Endothelial cell of umbilical vein (primary cell): ENCODE measurements at regions not wholly inside any gene's neighbourhood (a gene's known extent, or its start where the extent isn't known, plus 50 kb on each side); places are given as distances from the start of the nearest gene placed in this dataset.

Experiments
- BruUV-seq: library from RNA; stranded (reverse); fragments of 400-500 nt; replicated peaks from 2 replicates; lab custom pipeline; 2021; lab: Mats Ljungman, UMichigan
- CTCF ChIA-PET: fragments of 300-600, 350-600 bp; sonication (Branson Sonifier 250); formaldehyde crosslinking; loops from one replicate; lab custom pipeline; 2021; ENCODE audit warnings: antibody characterized with exemption, inconsistent platforms; lab: Charles Lee
- POLR2A ChIA-PET: fragments of 300-600, 350-600 bp; sonication (Branson Sonifier 250); formaldehyde crosslinking; loops from one replicate; lab custom pipeline; 2021; ENCODE audit warnings: antibody characterized with exemption, inconsistent platforms; lab: Charles Lee
- DNase-seq: peaks from one replicate; pipeline ENCODE4 v3.0.0-alpha.2; 2011; ENCODE audit warnings: low read depth, low spot score
- FAIRE-seq: peaks from 2 replicates; lab custom pipeline; 2011; peaks lifted over from hg19 to GRCh38; lab: Jason Lieb, UNC
- H2AFZ ChIP-seq: 2 replicates; pipeline ENCODE4 v1.6.0; 2012; ENCODE audit warnings: low read depth, low read length, control low read depth, inconsistent platforms
- H3K27ac ChIP-seq: 2 replicates; pipeline ENCODE4 v1.5.1; 2011; ENCODE audit warnings: low read depth, mild to moderate bottlenecking, control low read depth, low read length, moderate library complexity; ENCODE audit not compliant: insufficient read depth
- H3K27me3 ChIP-seq, 2 experiments: 2 replicates each; pipeline versions ENCODE4 v1.6.0 to v1.6.1; 2011; ENCODE audit warnings: low read length in 2 of 2, mixed read lengths in 1 of 2; ENCODE audit not compliant: control insufficient read depth in 2 of 2, insufficient read depth in 2 of 2
- H3K36me3 ChIP-seq, 2 experiments: 2 replicates in 1 of 2; 3 replicates in 1 of 2; pipeline ENCODE4 v1.5.1; 2011; ENCODE audit warnings: low read length in 2 of 2, mild to moderate bottlenecking in 1 of 2, moderate library complexity in 1 of 2; ENCODE audit not compliant: control insufficient read depth in 2 of 2, insufficient read depth in 2 of 2; ENCODE audit errors: extremely low read depth in 1 of 2
- H3K4me1 ChIP-seq: 3 replicates; pipeline ENCODE4 v1.5.1; 2011; ENCODE audit warnings: mild to moderate bottlenecking, low read length; ENCODE audit not compliant: control insufficient read depth, insufficient read depth; ENCODE audit errors: extremely low read depth
- H3K4me2 ChIP-seq: 2 replicates; pipeline ENCODE4 v1.6.1; 2011; ENCODE audit warnings: low read length, control low read depth, mixed read lengths; ENCODE audit not compliant: insufficient read depth
- H3K4me3 ChIP-seq, 3 experiments: fragments of 200-600 bp in 1 of 3; sonication (generic), shearing (Covaris generic) in 1 of 3; replicated peaks in 1 of 3; 2 replicates each; pipeline ENCODE4 v1.5.1; 2011 to 2016; ENCODE audit warnings: control low read depth in 3 of 3, low read length in 3 of 3, mild to moderate bottlenecking in 2 of 3, inconsistent platforms in 1 of 3, low read depth in 1 of 3, moderate library complexity in 1 of 3; ENCODE audit not compliant: insufficient read depth in 1 of 3
- H3K79me2 ChIP-seq: 2 replicates; pipeline ENCODE4 v1.6.0; 2012; ENCODE audit warnings: low read length, inconsistent platforms; ENCODE audit not compliant: control insufficient read depth, insufficient read depth
- H3K9ac ChIP-seq: replicated peaks from 2 replicates; pipeline ENCODE3; 2011; ENCODE audit warnings: low read length, control low read depth; ENCODE audit not compliant: insufficient read depth; ENCODE audit errors: extremely low read depth
- H3K9me1 ChIP-seq: replicated peaks from 3 replicates; pipeline ENCODE4 v1.6.0; 2011; ENCODE audit warnings: mild to moderate bottlenecking, low read length; ENCODE audit not compliant: control insufficient read depth, insufficient read depth; ENCODE audit errors: extremely low read depth
- H3K9me3 ChIP-seq: replicated peaks from 2 replicates; pipeline ENCODE4 v1.5.1; 2012; ENCODE audit warnings: low read length, inconsistent platforms; ENCODE audit not compliant: control insufficient read depth, insufficient read depth
- H4K20me1 ChIP-seq: replicated peaks from 2 replicates; pipeline ENCODE3; 2011; ENCODE audit warnings: mild to moderate bottlenecking, low read length; ENCODE audit not compliant: control insufficient read depth, insufficient read depth; ENCODE audit errors: extremely low read depth
- EZH2 ChIP-seq: IDR thresholded peaks from 2 replicates; pipeline ENCODE4 v1.6.1; 2012; ENCODE audit warnings: borderline replicate concordance, low read depth, mild to moderate bottlenecking, moderate library complexity, low read length, inconsistent platforms; ENCODE audit not compliant: severe bottlenecking
- FOS ChIP-seq: IDR thresholded peaks from 2 replicates; pipeline ENCODE4 v1.6.1; 2011; ENCODE audit warnings: mild to moderate bottlenecking, low read length, moderate library complexity, borderline replicate concordance; ENCODE audit not compliant: insufficient read depth
- GATA2 ChIP-seq: IDR thresholded peaks from 2 replicates; pipeline ENCODE4 v1.7.0; 2011; ENCODE audit warnings: low read depth, mild to moderate bottlenecking, moderate library complexity, mixed read lengths, low read length; ENCODE audit not compliant: insufficient read length, insufficient read depth
- JUN ChIP-seq: IDR thresholded peaks from 2 replicates; pipeline ENCODE4 v1.6.1; 2011; ENCODE audit warnings: borderline replicate concordance, low read depth; ENCODE audit not compliant: insufficient read length, insufficient read depth
- MYC ChIP-seq: IDR thresholded peaks from one replicate; pipeline ENCODE4 v1.6.1; 2011; ENCODE audit warnings: mild to moderate bottlenecking, low read depth, low read length
- POLR2A ChIP-seq: IDR thresholded peaks from 2 replicates; pipeline ENCODE4 v1.6.1; 2012; ENCODE audit warnings: low read depth, mild to moderate bottlenecking, control low read depth, low read length
- POLR2AphosphoS5 ChIP-seq: IDR thresholded peaks from 2 replicates; pipeline ENCODE4 v1.6.1; 2012; ENCODE audit warnings: low read depth, mild to moderate bottlenecking, control low read depth, low read length, moderate library complexity; ENCODE audit not compliant: insufficient read depth
- dilution Hi-C: fragments of 300-500 bp; cut with MboI; formaldehyde crosslinking; loops from one replicate; pipeline ENCODE4 v1.15.0; 2019; ENCODE audit warnings: low sequenced_read_pairs; ENCODE audit not compliant: extremely low pct_ligation_motif_present
- intact Hi-C: fragments of 100-400 bp; cut with micrococcal nuclease; formaldehyde crosslinking; loops from one replicate; pipeline ENCODE4 v1.10.0; 2022
- TF ChIP-seq, protein P1 (sequence below), 2 donors: IDR thresholded peaks; 1 replicate in 1 of 2; 2 replicates in 1 of 2; pipeline ENCODE4 v1.5.1; 2011; ENCODE audit warnings: low read length in 2 of 2, mild to moderate bottlenecking in 2 of 2, moderate library complexity in 2 of 2, control low read depth in 1 of 2, inconsistent platforms in 1 of 2, low read depth in 1 of 2; ENCODE audit not compliant: insufficient read depth in 1 of 2; ENCODE audit errors: extremely low read depth in 1 of 2
- TF ChIP-seq, protein P2 (sequence below): IDR thresholded peaks from 2 replicates; pipeline ENCODE4 v1.6.1; 2011; ENCODE audit not compliant: insufficient read depth, insufficient read length

DNA sequence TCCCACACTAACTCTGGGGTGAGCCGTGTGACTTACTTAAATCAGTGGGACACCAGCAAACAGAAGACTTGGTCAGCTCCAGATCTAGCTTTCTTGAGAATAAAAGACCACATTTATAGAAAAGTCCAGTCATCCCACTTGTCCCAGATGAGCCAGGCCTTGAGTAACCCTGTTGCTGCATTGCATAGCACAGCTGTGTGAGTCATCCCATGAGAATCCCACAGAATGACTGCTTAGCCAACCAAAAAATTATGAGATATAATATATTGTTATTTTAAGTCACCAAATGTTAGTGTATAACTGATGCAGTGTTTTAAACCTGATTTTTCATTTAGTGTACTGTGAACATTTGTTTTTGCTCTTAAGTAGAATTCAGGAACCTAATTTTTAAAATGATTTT is 94.2 kb upstream of the FSHR start:
- H2AFZ ChIP-seq = no peak overlapping the region
- no peak overlapping the region for H3K4me3 ChIP-seq
- BruUV-seq = no TSS peak
- H3K79me2 ChIP-seq = no peaks in the 10 kb centered on the region
- H3K4me2 ChIP-seq = no peak overlapping the region
- no peaks in the 10 kb centered on the region for H3K27me3 ChIP-seq
- no peak overlapping the region for H3K9ac ChIP-seq
- H3K27ac ChIP-seq = no peak overlapping the region
- TF ChIP-seq JUN (peak; percentile 36), MYC (no peak), FOS (no peak)
- ChIA-PET CTCF (no interaction called here), POLR2A (no interaction called here)
- no peaks in the 10 kb centered on the region for H3K9me3 ChIP-seq
- peaks cover 2% of the 10 kb centered on the region for H3K4me1 ChIP-seq
- intact Hi-C loops = no loop called here
- no peak for FAIRE-seq
- DNase-seq = peak; percentile 34
- no peaks in the 10 kb centered on the region for H3K9me1 ChIP-seq
- no peaks in the 10 kb centered on the region for H4K20me1 ChIP-seq
- H3K36me3 ChIP-seq = no peaks in the 10 kb centered on the region
- dilution Hi-C loops = no loop called here

DNA sequence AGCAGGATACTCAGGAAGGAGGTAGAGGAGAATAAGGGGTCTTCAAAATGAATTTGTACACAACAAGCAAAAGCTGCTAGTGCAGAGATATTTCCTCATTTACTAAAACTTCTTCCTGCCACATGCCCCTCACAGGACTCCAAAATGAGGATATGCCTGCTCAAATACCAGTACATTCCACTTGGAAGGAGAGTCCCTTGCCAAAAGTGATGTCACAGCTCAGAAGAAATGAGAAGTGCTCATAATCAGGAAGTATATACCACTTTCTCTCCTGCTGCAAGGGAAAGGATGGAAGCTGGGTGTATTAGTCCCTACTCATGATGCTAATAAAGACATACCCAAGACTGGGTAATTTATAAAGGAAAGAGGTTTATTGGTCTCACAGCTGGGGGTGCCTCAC is 87.7 kb upstream of the FSHR start:
- CTCF ChIA-PET = no interaction called here
- Histone ChIP-seq H3K4me3 (no peak overlapping the region), H3K9me3 (no peaks in the 10 kb centered on the region), H2AFZ (no peak overlapping the region), H3K9ac (no peak overlapping the region), H3K4me1 (no peaks in the 10 kb centered on the region), H3K79me2 (no peaks in the 10 kb centered on the region), H3K9me1 (no peaks in the 10 kb centered on the region), H3K4me2 (no peak overlapping the region), H3K27ac (no peak overlapping the region), H3K27me3 (no peaks in the 10 kb centered on the region), H4K20me1 (no peaks in the 10 kb centered on the region), H3K36me3 (no peaks in the 10 kb centered on the region)
- TF ChIP-seq POLR2A = no peak
- TF ChIP-seq, protein P1, sequence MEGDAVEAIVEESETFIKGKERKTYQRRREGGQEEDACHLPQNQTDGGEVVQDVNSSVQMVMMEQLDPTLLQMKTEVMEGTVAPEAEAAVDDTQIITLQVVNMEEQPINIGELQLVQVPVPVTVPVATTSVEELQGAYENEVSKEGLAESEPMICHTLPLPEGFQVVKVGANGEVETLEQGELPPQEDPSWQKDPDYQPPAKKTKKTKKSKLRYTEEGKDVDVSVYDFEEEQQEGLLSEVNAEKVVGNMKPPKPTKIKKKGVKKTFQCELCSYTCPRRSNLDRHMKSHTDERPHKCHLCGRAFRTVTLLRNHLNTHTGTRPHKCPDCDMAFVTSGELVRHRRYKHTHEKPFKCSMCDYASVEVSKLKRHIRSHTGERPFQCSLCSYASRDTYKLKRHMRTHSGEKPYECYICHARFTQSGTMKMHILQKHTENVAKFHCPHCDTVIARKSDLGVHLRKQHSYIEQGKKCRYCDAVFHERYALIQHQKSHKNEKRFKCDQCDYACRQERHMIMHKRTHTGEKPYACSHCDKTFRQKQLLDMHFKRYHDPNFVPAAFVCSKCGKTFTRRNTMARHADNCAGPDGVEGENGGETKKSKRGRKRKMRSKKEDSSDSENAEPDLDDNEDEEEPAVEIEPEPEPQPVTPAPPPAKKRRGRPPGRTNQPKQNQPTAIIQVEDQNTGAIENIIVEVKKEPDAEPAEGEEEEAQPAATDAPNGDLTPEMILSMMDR (IDR thresholded peaks at IDR 0.05; ENCODE audit: extremely low read depth in 1 of 2, insufficient read depth in 1 of 2, low read depth in 1 of 2, low read length in 2 of 2) = no peak
- no peak for TF ChIP-seq JUN
- no peak for TF ChIP-seq MYC
- TF ChIP-seq, protein P2, sequence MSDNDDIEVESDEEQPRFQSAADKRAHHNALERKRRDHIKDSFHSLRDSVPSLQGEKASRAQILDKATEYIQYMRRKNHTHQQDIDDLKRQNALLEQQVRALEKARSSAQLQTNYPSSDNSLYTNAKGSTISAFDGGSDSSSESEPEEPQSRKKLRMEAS = no peak
- no peak for TF ChIP-seq GATA2
- no peak for TF ChIP-seq EZH2
- no peak for TF ChIP-seq POLR2AphosphoS5
- no peak for TF ChIP-seq FOS
- POLR2A ChIA-PET = no interaction called here
- FAIRE-seq = no peak
- dilution Hi-C loops = no loop called here
- BruUV-seq = no TSS peak
- intact Hi-C loops = no loop called here
- DNase-seq = no peak
